Gastroesophageal sphincter (tissue), 4 donors: ENCODE measurements at regions not wholly inside any gene's neighbourhood (a gene's known extent, or its start where the extent isn't known, plus 50 kb on each side); places are given as distances from the start of the nearest gene placed in this dataset.

Source experiments
- ATAC-seq: fragments of 150-250 bp; one replicate; pipeline ENCODE4 v1.9.1; 2016; ENCODE audit warnings: mild to moderate bottlenecking, moderate library complexity
- H3K27ac ChIP-seq, 4 donors: fragments of 200-600 bp; sonication (generic) in 3 of 4; 1 replicate in 3 of 4; 2 replicates in 1 of 4; pipeline ENCODE4 v1.5.1; 2016 to 2019
- H3K27me3 ChIP-seq: fragments of 200-600 bp; sonication (generic); one replicate; pipeline ENCODE4 v1.5.1; 2019
- H3K36me3 ChIP-seq, 2 donors: fragments of 200-600 bp; sonication (generic); one replicate each; pipeline ENCODE4 v1.5.1; 2019; ENCODE audit warnings: control low read depth in 1 of 2
- H3K4me1 ChIP-seq, 3 donors: fragments of 200-600 bp; sonication (generic); 1 replicate in 2 of 3; 2 replicates in 1 of 3; pipeline ENCODE4 v1.5.1; 2016 to 2019; ENCODE audit warnings: control low read depth in 2 of 3
- H3K4me3 ChIP-seq, 2 donors: fragments of 200-600 bp; sonication (generic); one replicate each; pipeline ENCODE4 v1.5.1; 2019; ENCODE audit warnings: mild to moderate bottlenecking in 1 of 2, moderate library complexity in 1 of 2
- H3K9me3 ChIP-seq, 3 donors: fragments of 200-600 bp; sonication (generic); one replicate each; pipeline ENCODE4 v1.5.1; 2017 to 2019; ENCODE audit warnings: control low read depth in 2 of 3
- EP300 ChIP-seq: sonication (generic); formaldehyde crosslinking; IDR thresholded peaks from one replicate; pipeline ENCODE4 v1.6.1; 2017; ENCODE audit warnings: antibody characterized with exemption, mild to moderate bottlenecking
- POLR2A ChIP-seq, 2 donors: fragments of 450-650 bp; IDR thresholded peaks; one replicate each; pipeline ENCODE4 v1.6.1; 2017; ENCODE audit warnings: antibody characterized with exemption in 2 of 2, mild to moderate bottlenecking in 2 of 2, moderate library complexity in 1 of 2
- POLR2AphosphoS5 ChIP-seq: sonication (generic); formaldehyde crosslinking; IDR thresholded peaks from one replicate; pipeline ENCODE4 v1.6.1; 2017; ENCODE audit warnings: antibody characterized with exemption
- WGBS, 2 donors: methylation state at CpG; one replicate each; pipeline ENCODE4 v1.1.5; 2018; ENCODE audit warnings: low coverage in 1 of 2; 5-methylcytosine and 5-hydroxymethylcytosine counted together
- TF ChIP-seq, protein P1 (sequence below), 4 experiments: fragments of 200-600 bp in 2 of 4; fragments of 450-650 bp in 2 of 4; sonication (generic) in 1 of 4; IDR thresholded peaks; one replicate each; pipeline ENCODE4 v1.5.1; 2017 to 2019; ENCODE audit warnings: antibody characterized with exemption in 4 of 4, mild to moderate bottlenecking in 2 of 4, moderate library complexity in 2 of 4

DNA sequence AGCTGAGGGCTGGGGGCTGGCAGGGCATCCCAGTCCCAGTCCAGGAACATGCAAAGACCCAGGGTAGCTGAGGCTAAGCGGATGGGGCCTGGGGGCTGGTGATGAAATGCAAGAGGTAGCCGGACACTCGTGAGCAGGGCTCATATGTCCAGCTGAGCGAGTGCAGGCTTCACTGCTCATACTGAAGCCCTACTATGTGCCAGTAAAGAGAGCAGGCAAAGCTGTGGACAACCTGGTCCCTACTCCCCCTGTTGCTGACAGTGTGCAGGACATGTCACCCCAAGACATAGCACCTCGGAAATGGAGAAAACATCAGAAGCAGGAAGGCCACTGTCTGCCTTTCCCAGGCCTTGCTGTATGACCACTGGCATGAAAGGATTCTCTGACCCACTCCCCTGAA, 122.4 kb upstream of the STX18 start:
- H3K27ac ChIP-seq: no peak overlapping the region
- no peaks in the 10 kb centered on the region for H3K36me3 ChIP-seq
- H3K4me3 ChIP-seq: no peak overlapping the region
- H3K27me3 ChIP-seq: no peaks in the 10 kb centered on the region
- 92% methylated on average over 4 of the region's 5 CpGs; no CpG with 5 or more reads in 1 of the 2 donors for WGBS, 2 donors
- no peak for TF ChIP-seq POLR2AphosphoS5
- TF ChIP-seq, protein P1, sequence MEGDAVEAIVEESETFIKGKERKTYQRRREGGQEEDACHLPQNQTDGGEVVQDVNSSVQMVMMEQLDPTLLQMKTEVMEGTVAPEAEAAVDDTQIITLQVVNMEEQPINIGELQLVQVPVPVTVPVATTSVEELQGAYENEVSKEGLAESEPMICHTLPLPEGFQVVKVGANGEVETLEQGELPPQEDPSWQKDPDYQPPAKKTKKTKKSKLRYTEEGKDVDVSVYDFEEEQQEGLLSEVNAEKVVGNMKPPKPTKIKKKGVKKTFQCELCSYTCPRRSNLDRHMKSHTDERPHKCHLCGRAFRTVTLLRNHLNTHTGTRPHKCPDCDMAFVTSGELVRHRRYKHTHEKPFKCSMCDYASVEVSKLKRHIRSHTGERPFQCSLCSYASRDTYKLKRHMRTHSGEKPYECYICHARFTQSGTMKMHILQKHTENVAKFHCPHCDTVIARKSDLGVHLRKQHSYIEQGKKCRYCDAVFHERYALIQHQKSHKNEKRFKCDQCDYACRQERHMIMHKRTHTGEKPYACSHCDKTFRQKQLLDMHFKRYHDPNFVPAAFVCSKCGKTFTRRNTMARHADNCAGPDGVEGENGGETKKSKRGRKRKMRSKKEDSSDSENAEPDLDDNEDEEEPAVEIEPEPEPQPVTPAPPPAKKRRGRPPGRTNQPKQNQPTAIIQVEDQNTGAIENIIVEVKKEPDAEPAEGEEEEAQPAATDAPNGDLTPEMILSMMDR (IDR thresholded peaks at IDR 0.05): no peak
- no peak for TF ChIP-seq EP300
- no peak for TF ChIP-seq POLR2A (IDR thresholded peaks at IDR 0.05)
- H3K9me3 ChIP-seq: no peaks in the 10 kb centered on the region
- ATAC-seq: no peak
- H3K4me1 ChIP-seq: no peaks in the 10 kb centered on the region

DNA sequence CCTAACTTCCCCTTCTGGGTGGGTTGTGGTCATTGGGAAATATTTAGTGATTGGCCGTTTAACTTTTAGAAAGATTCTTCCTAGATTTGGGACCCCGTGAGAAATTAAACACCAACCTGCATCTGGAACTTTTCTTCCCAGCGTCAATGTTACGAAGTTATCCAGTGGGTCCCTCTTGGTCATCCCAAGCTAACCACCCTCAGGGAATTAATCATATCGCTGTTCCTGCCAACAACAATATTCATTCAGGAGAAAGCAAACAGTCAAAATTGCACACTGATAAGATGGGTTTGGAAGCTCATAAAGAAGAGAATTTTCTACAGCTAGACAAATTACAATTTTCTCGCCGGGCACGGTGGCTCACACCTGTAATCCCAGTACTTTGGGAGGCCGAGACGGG, 121.2 kb upstream of the STX18 start:
- TF ChIP-seq, protein P1 (IDR thresholded peaks at IDR 0.05): no peak
- TF ChIP-seq POLR2A (IDR thresholded peaks at IDR 0.05) (no peak), POLR2AphosphoS5 (no peak), EP300 (no peak)
- peaks cover 0 to 9% of the 10 kb centered on the region in 2 donors for H3K36me3 ChIP-seq
- no peak overlapping the region for H3K4me3 ChIP-seq
- no peak overlapping the region for H3K27ac ChIP-seq
- no peaks in the 10 kb centered on the region for H3K9me3 ChIP-seq
- no peak for ATAC-seq
- no peaks in the 10 kb centered on the region for H3K27me3 ChIP-seq
- no peaks in the 10 kb centered on the region for H3K4me1 ChIP-seq
- 88% methylated on average over 9 to 10 of the region's 10 CpGs for WGBS, 2 donors

GRCh38 chr4:4662230-4662629, 120.4 kb upstream of the STX18 start:
- Histone ChIP-seq H3K9me3 (no peaks in the 10 kb centered on the region), H3K27ac (no peak overlapping the region), H3K4me3 (no peak overlapping the region), H3K4me1 (no peaks in the 10 kb centered on the region), H3K27me3 (no peaks in the 10 kb centered on the region), H3K36me3 (peaks cover 0 to 11% of the 10 kb centered on the region in 2 donors)
- ATAC-seq: no peak
- WGBS, 2 donors: 55 to 92% methylated on average over 2 of the region's 2 CpGs
- no peak for TF ChIP-seq POLR2AphosphoS5
- no peak for TF ChIP-seq POLR2A (IDR thresholded peaks at IDR 0.05)
- TF ChIP-seq EP300: no peak
- TF ChIP-seq, protein P1 (IDR thresholded peaks at IDR 0.05): no peak

GRCh38 chr4:4659871-4660651, 118.2 kb upstream of the STX18 start:
- H3K27ac ChIP-seq: no peak overlapping the region
- H3K36me3 ChIP-seq: peaks cover 0 to 11% of the 10 kb centered on the region in 2 donors
- no peaks in the 10 kb centered on the region for H3K27me3 ChIP-seq
- no peaks in the 10 kb centered on the region for H3K9me3 ChIP-seq
- TF ChIP-seq POLR2A (IDR thresholded peaks at IDR 0.05) (no peak), EP300 (no peak), POLR2AphosphoS5 (no peak)
- TF ChIP-seq, protein P1 (IDR thresholded peaks at IDR 0.05): no peak
- H3K4me3 ChIP-seq: no peak overlapping the region
- WGBS, 2 donors: 72 to 73% methylated on average over 10 of the region's 11 CpGs
- no peak for ATAC-seq
- no peaks in the 10 kb centered on the region for H3K4me1 ChIP-seq

DNA sequence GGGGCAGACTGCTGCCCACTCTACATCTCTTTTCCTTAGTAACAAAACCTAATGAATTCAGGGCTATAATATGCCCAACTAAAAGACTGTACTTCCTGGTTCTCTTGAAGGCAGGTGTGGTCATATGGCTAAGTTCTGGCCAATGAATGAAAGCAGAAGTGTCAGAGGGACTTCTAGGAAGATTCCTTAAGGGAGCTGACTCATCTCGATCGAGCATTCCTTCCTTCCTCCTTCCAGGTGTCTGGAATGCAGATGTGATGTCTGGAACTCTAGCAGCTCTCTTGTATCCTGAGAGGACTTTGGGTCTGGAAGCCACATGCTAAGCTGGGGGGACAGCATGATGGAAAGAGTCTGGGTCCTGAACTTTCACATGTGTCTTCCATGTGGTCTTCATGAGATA, 116.2 kb upstream of the STX18 start:
- Histone ChIP-seq H3K9me3 (no peaks in the 10 kb centered on the region), H3K27ac (no peak overlapping the region), H3K4me1 (no peaks in the 10 kb centered on the region), H3K4me3 (no peak overlapping the region), H3K36me3 (peaks cover 0 to 11% of the 10 kb centered on the region in 2 donors), H3K27me3 (no peaks in the 10 kb centered on the region)
- TF ChIP-seq POLR2AphosphoS5 (no peak), POLR2A (IDR thresholded peaks at IDR 0.05) (no peak), EP300 (no peak)
- TF ChIP-seq, protein P1 (IDR thresholded peaks at IDR 0.05): no peak
- WGBS, 2 donors: 93 to 100% methylated on average over 2 of the region's 2 CpGs
- ATAC-seq: no peak
